Endothelial cell of umbilical vein (primary cell): ENCODE measurements at regions not wholly inside any gene's neighbourhood (a gene's known extent, or its start where the extent isn't known, plus 50 kb on each side); places are given as distances from the start of the nearest gene placed in this dataset.

ENCODE experiments used
- CTCF ChIP-seq, 2 donors: IDR thresholded peaks; 1 replicate in 1 of 2; 2 replicates in 1 of 2; pipeline ENCODE4 v1.5.1; 2011; ENCODE audit warnings: low read length in 2 of 2, mild to moderate bottlenecking in 2 of 2, moderate library complexity in 2 of 2, control low read depth in 1 of 2, inconsistent platforms in 1 of 2, low read depth in 1 of 2; ENCODE audit not compliant: insufficient read depth in 1 of 2; ENCODE audit errors: extremely low read depth in 1 of 2
- EZH2 ChIP-seq: IDR thresholded peaks from 2 replicates; pipeline ENCODE4 v1.6.1; 2012; ENCODE audit warnings: borderline replicate concordance, low read depth, mild to moderate bottlenecking, moderate library complexity, low read length, inconsistent platforms; ENCODE audit not compliant: severe bottlenecking
- GATA2 ChIP-seq: IDR thresholded peaks from 2 replicates; pipeline ENCODE4 v1.7.0; 2011; ENCODE audit warnings: low read depth, mild to moderate bottlenecking, moderate library complexity, mixed read lengths, low read length; ENCODE audit not compliant: insufficient read length, insufficient read depth
- JUN ChIP-seq: IDR thresholded peaks from 2 replicates; pipeline ENCODE4 v1.6.1; 2011; ENCODE audit warnings: borderline replicate concordance, low read depth; ENCODE audit not compliant: insufficient read length, insufficient read depth
- MAX ChIP-seq: IDR thresholded peaks from 2 replicates; pipeline ENCODE4 v1.6.1; 2011; ENCODE audit not compliant: insufficient read depth, insufficient read length
- POLR2A ChIP-seq: IDR thresholded peaks from 2 replicates; pipeline ENCODE4 v1.6.1; 2012; ENCODE audit warnings: low read depth, mild to moderate bottlenecking, control low read depth, low read length
- POLR2AphosphoS5 ChIP-seq: IDR thresholded peaks from 2 replicates; pipeline ENCODE4 v1.6.1; 2012; ENCODE audit warnings: low read depth, mild to moderate bottlenecking, control low read depth, low read length, moderate library complexity; ENCODE audit not compliant: insufficient read depth

GRCh38 chr6:14500809-14501208, 383.2 kb downstream of the CD83 start:
- no peak for TF ChIP-seq CTCF (IDR thresholded peaks at IDR 0.05; ENCODE audit: extremely low read depth in 1 of 2, insufficient read depth in 1 of 2, low read depth in 1 of 2, low read length in 2 of 2)
- no peak for TF ChIP-seq POLR2AphosphoS5
- TF ChIP-seq POLR2A, result no peak
- TF ChIP-seq EZH2, result no peak
- no peak for TF ChIP-seq GATA2
- no peak for TF ChIP-seq MAX
- TF ChIP-seq JUN, result no peak
